SK-N-SH (cell line): ENCODE measurements at regions not wholly inside any gene's neighbourhood (a gene's known extent, or its start where the extent isn't known, plus 50 kb on each side); places are given as distances from the start of the nearest gene placed in this dataset.

Source experiments
- CTCF ChIP-seq: fragments of 200-600 bp; sonication (generic); IDR thresholded peaks from 2 replicates; pipeline ENCODE4 v1.6.1; 2017; ENCODE audit warnings: antibody characterized with exemption, mild to moderate bottlenecking, moderate library complexity
- FOSL2 ChIP-seq: IDR thresholded peaks from 2 replicates; pipeline ENCODE4 v1.4.0; 2012; ENCODE audit warnings: low read depth, mild to moderate bottlenecking, moderate library complexity, borderline replicate concordance
- FOXM1 ChIP-seq: IDR thresholded peaks from 2 replicates; pipeline ENCODE4 v1.4.0; 2012; ENCODE audit warnings: low read depth, mild to moderate bottlenecking
- GABPA ChIP-seq: IDR thresholded peaks from 2 replicates; pipeline ENCODE4 v1.4.0; 2012; ENCODE audit warnings: low read depth, mild to moderate bottlenecking
- IRF3 ChIP-seq: fragments of 150-350 bp; IDR thresholded peaks from 2 replicates; pipeline ENCODE4 v1.6.1; 2016; ENCODE audit warnings: mild to moderate bottlenecking, low read depth, low read length
- PBX3 ChIP-seq: IDR thresholded peaks from 2 replicates; pipeline ENCODE4; 2012
- SMC3 ChIP-seq: IDR thresholded peaks from 2 replicates; pipeline ENCODE4 v1.6.1; 2012; ENCODE audit warnings: low read depth, low read length, improper control_type of control experiment
- TAF1 ChIP-seq: IDR thresholded peaks from 2 replicates; pipeline ENCODE4 v1.6.1; 2012; ENCODE audit warnings: low read depth, mild to moderate bottlenecking, low read length, moderate library complexity, borderline replicate concordance
- TEAD4 ChIP-seq: IDR thresholded peaks from 2 replicates; pipeline ENCODE4 v1.4.0; 2012; ENCODE audit warnings: mild to moderate bottlenecking, borderline replicate concordance; ENCODE audit not compliant: insufficient read depth
- USF2 ChIP-seq: fragments of 150-350 bp; IDR thresholded peaks from 2 replicates; pipeline ENCODE4 v1.6.1; 2017; ENCODE audit warnings: antibody characterized with exemption, low read length, low read depth, borderline replicate concordance
- YY1 ChIP-seq: IDR thresholded peaks from 2 replicates; pipeline ENCODE4 v1.4.0; 2012; ENCODE audit warnings: low read depth, mild to moderate bottlenecking

GRCh38 chr12:59079472-59079871 lies 159.2 kb upstream of the LRIG3 start:
- TF ChIP-seq SMC3: no peak
- TF ChIP-seq YY1: no peak
- no peak for TF ChIP-seq FOSL2
- no peak for TF ChIP-seq TAF1
- TF ChIP-seq CTCF: no peak
- no peak for TF ChIP-seq PBX3
- no peak for TF ChIP-seq GABPA
- TF ChIP-seq IRF3: no peak
- no peak for TF ChIP-seq FOXM1
- TF ChIP-seq USF2: no peak
- TF ChIP-seq TEAD4: no peak
